Large intestine (tissue), 3 donors: ENCODE measurements at regions not wholly inside any gene's neighbourhood (a gene's known extent, or its start where the extent isn't known, plus 50 kb on each side); places are given as distances from the start of the nearest gene placed in this dataset.
A peak's percentile ranks its signal among the peaks of the same experiment; 100 is the strongest.

Experiments used
- DNase-seq, 2 donors: peaks; one replicate each; pipeline versions ENCODE4 v3.0.0 to v3.0.0-alpha.2; 2013
- H3K27ac ChIP-seq: one replicate; pipeline ENCODE4 v1.5.1; 2013; ENCODE audit warnings: low read length
- H3K27me3 ChIP-seq: 2 replicates; pipeline ENCODE4 v1.6.1; 2013; ENCODE audit warnings: low read length; ENCODE audit not compliant: control insufficient read depth, insufficient read depth
- H3K36me3 ChIP-seq: 2 replicates; pipeline ENCODE4 v1.6.1; 2013; ENCODE audit warnings: low read length; ENCODE audit not compliant: control insufficient read depth, insufficient read depth
- H3K4me1 ChIP-seq: one replicate; pipeline ENCODE4 v1.6.1; 2013; ENCODE audit warnings: low read length; ENCODE audit not compliant: control insufficient read depth, insufficient read depth
- H3K4me3 ChIP-seq: one replicate; pipeline ENCODE4 v1.5.1; 2013; ENCODE audit warnings: low read length
- H3K9me3 ChIP-seq: one replicate; pipeline ENCODE4 v1.6.1; 2013; ENCODE audit warnings: mild to moderate bottlenecking, low read depth, low read length, moderate library complexity; ENCODE audit not compliant: control insufficient read depth
- WGBS: methylation state at CpG from one replicate; pipeline ENCODE4 v1.1.5; 2013; ENCODE audit warnings: low lambda C conversion rate; ENCODE audit not compliant: insufficient coverage; 5-methylcytosine and 5-hydroxymethylcytosine counted together

DNA sequence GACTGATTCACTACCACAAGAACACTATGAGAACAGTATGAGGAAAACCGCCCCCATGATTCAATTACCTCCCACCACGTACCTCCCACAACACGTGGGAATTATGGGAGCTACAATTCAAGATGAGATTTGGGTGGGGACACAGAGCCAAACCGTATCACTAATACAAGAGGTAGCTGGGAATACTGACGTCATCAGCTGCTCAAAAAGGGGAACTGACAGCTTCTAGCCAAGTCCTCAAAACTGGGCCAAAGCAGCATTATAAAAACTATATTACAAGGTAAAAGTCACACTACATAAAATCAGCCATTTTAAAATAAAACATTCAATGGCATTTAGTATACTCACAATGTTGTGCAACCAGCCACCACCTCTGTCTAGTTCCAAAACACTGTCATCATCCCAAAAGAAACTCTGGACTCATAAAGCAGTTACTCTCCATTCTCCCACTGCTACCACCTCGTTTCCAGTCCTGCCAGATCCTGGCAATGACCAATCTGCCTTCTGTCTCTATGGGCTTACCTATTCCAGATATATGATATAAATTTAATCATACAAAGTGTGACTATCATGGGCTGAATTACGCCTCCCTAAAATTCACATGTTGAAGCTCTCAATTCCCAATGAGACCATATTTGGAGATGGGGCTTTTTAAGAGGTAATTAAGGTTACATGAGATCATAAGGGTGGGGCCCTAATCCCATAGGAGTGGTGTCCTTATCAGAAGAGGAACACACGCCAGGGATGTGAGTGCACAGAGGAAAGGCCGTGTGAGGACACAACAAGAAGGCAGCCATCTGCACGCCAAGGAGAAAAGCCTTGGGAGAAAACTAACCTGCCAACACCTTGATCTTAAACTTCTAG, 192.1 kb downstream of the SETD4 start:
- H3K4me1 ChIP-seq = no peaks in the 10 kb centered on the region
- no peak overlapping the region for H3K4me3 ChIP-seq
- no peaks in the 10 kb centered on the region for H3K27me3 ChIP-seq
- no peaks in the 10 kb centered on the region for H3K36me3 ChIP-seq
- 80% methylated on average over 1 of the region's 10 CpGs for WGBS
- no peak overlapping the region for H3K27ac ChIP-seq
- no peaks in the 10 kb centered on the region for H3K9me3 ChIP-seq
- DNase-seq = no peak

DNA sequence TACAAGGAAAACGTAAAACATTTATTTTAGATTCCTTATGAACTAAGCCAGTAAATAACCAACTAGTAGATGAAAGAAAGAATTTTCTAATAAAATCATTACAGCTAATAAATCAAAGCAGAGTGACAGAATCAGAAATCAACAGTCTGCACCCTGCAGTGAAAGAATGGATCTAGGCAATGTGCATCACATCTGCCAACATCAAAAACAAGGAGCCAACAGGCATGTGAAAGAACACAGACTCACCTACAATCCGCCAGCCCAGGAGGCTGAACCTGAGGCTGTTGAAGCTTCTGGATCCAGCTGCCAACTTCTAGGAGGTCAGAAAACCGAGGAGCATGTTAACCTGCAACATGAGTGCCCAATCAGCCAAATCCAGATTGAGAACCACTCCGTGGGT, 196.3 kb downstream of the SETD4 start:
- Histone ChIP-seq H3K4me1 (peaks cover 18% of the 10 kb centered on the region), H3K36me3 (no peaks in the 10 kb centered on the region), H3K27me3 (no peaks in the 10 kb centered on the region), H3K4me3 (no peak overlapping the region), H3K9me3 (no peaks in the 10 kb centered on the region), H3K27ac (no peak overlapping the region)
- DNase-seq = no peak
- 50% methylated on average over 1 of the region's 4 CpGs for whole genome bisulfite sequencing

DNA sequence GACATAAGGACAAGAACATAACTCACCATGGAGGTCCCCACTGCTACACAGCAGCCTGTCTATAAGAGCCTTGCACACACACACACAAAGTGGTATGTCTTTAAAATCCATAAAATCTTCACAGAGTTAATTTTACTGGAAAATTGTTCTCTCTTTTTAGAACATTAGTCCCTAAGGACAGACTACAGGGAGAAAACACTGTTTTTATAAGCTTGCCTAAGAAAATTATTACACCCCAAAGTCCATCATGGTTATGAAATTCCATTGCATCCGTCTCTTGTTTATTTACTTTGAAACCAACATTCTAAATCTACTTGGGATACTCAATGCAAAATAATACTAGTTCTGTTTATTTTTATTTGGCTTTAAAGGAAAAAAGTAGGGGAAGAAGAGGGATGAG, 197.4 kb downstream of the SETD4 start:
- Histone ChIP-seq H3K4me3 (no peak overlapping the region), H3K9me3 (no peaks in the 10 kb centered on the region), H3K4me1 (peaks cover 18% of the 10 kb centered on the region), H3K27ac (no peak overlapping the region), H3K27me3 (no peaks in the 10 kb centered on the region), H3K36me3 (no peaks in the 10 kb centered on the region)
- no CpG with 5 or more reads among the region's 1 CpG for WGBS
- DNase-seq = peak in 1 of 2 donors; percentile 20

- no peak overlapping the region for H3K27ac ChIP-seq
- H3K4me1 ChIP-seq = peaks cover 18% of the 10 kb centered on the region
- H3K36me3 ChIP-seq = no peaks in the 10 kb centered on the region
- H3K4me3 ChIP-seq = no peak overlapping the region
- H3K9me3 ChIP-seq = no peaks in the 10 kb centered on the region
- no peaks in the 10 kb centered on the region for H3K27me3 ChIP-seq
- DNase-seq = no peak
Measured at GRCh38 chr21:35861661-35862060, 198.7 kb downstream of the SETD4 start.

GRCh38 chr21:35860189-35860869, 200.0 kb downstream of the SETD4 start:
- H3K27me3 ChIP-seq = no peaks in the 10 kb centered on the region
- no peaks in the 10 kb centered on the region for H3K36me3 ChIP-seq
- no peak overlapping the region for H3K4me3 ChIP-seq
- peaks cover 18% of the 10 kb centered on the region for H3K4me1 ChIP-seq
- no peak overlapping the region for H3K27ac ChIP-seq
- 15% methylated on average over 2 of the region's 6 CpGs for WGBS
- DNase-seq = peak; percentile 27 to 75
- H3K9me3 ChIP-seq = no peaks in the 10 kb centered on the region

- H3K4me3 ChIP-seq = no peak overlapping the region
- peaks cover 18% of the 10 kb centered on the region for H3K4me1 ChIP-seq
- H3K27me3 ChIP-seq = no peaks in the 10 kb centered on the region
- DNase-seq = peak in 1 of 2 donors; percentile 18
- no peaks in the 10 kb centered on the region for H3K9me3 ChIP-seq
- H3K36me3 ChIP-seq = no peaks in the 10 kb centered on the region
- no CpG with 5 or more reads among the region's 3 CpGs for WGBS
- no peak overlapping the region for H3K27ac ChIP-seq
Measured at GRCh38 chr21:35859677-35860076, 200.6 kb downstream of the SETD4 start.

- no CpG with 5 or more reads among the region's 2 CpGs for WGBS
- Histone ChIP-seq H3K27me3 (no peaks in the 10 kb centered on the region), H3K36me3 (no peaks in the 10 kb centered on the region), H3K27ac (no peak overlapping the region), H3K4me3 (no peak overlapping the region), H3K9me3 (no peaks in the 10 kb centered on the region), H3K4me1 (peaks cover 18% of the 10 kb centered on the region)
- DNase-seq = no peak
Measured at GRCh38 chr21:35857095-35857494, 203.2 kb downstream of the SETD4 start.

- no CpG with 5 or more reads among the region's 2 CpGs for WGBS
- DNase-seq = no peak
- no peaks in the 10 kb centered on the region for H3K27me3 ChIP-seq
- no peaks in the 10 kb centered on the region for H3K36me3 ChIP-seq
- H3K9me3 ChIP-seq = no peaks in the 10 kb centered on the region
- H3K4me3 ChIP-seq = no peak overlapping the region
- H3K27ac ChIP-seq = no peak overlapping the region
- H3K4me1 ChIP-seq = peaks cover 10% of the 10 kb centered on the region
Measured at GRCh38 chr21:35855484-35855883, 204.8 kb downstream of the SETD4 start.

DNA sequence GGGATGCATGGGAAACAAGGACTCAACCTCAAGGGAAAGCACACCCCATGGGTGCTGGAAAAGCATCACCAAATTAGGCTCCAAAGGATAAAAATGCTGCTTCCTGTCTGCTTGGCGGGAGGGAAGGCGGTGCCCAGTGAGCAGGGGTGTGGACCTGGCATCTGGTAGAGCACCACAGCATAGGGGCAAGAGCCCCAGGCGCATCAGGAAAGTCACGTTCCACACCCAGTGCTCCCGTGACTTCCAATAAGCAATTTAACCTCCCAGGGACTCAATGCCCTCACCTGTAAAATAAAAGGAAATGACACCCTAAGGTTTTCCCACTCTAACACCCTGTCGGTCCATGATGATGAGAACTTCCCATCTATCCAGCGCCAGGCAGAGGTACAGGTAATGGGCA, 206.0 kb downstream of the SETD4 start:
- Histone ChIP-seq H3K4me3 (no peak overlapping the region), H3K27ac (no peak overlapping the region), H3K4me1 (no peaks in the 10 kb centered on the region), H3K9me3 (no peaks in the 10 kb centered on the region), H3K27me3 (no peaks in the 10 kb centered on the region), H3K36me3 (no peaks in the 10 kb centered on the region)
- DNase-seq = no peak
- no CpG with 5 or more reads among the region's 7 CpGs for WGBS

GRCh38 chr21:35853321-35854239, 206.7 kb downstream of the SETD4 start:
- H3K27me3 ChIP-seq = no peaks in the 10 kb centered on the region
- no peaks in the 10 kb centered on the region for H3K9me3 ChIP-seq
- WGBS = 100% methylated on average over 3 of the region's 9 CpGs
- no peak overlapping the region for H3K27ac ChIP-seq
- no peak for DNase-seq
- H3K4me3 ChIP-seq = no peak overlapping the region
- H3K36me3 ChIP-seq = no peaks in the 10 kb centered on the region
- no peaks in the 10 kb centered on the region for H3K4me1 ChIP-seq
